ENCODE measurements at regions not wholly inside any gene's neighbourhood (a gene's known extent, or its start where the extent isn't known, plus 50 kb on each side); places are given as distances from the start of the nearest gene placed in this dataset.

GRCh38 chrX:39381422-39381821 lies 580.2 kb downstream of the MID1IP1 start:
- no peaks in the 10 kb centered on the region for H3K9me2 ChIP-seq (ENCODE audit: insufficient read depth)
- H3K79me2 ChIP-seq (ENCODE audit: insufficient read depth, low read length): no peaks in the 10 kb centered on the region
- ChIA-PET POLR2A (no interaction called here), CTCF (no interaction called here), RAD21 (ENCODE audit: low non-redundant PET in 1 of 2, low total read pairs in 2 of 2, uncharacterized antibody in 2 of 2, unreplicated experiment in 2 of 2) (interaction anchor here in 1 of 2 experiments (0.6 kb wide), 1 partner anchor 54 kb away, joined by 4 read pairs; no protein-coding TSS in a partner anchor)
- no peak overlapping the region for H3K4me2 ChIP-seq (ENCODE audit: low read length)
- no peaks in the 10 kb centered on the region for H3K9me3 ChIP-seq (ENCODE audit: control insufficient read depth in 1 of 2, insufficient read depth in 1 of 2, low read depth in 1 of 2, low read length in 2 of 2)
- no peak overlapping the region for H3K4me3 ChIP-seq (replicated peaks in 1 of 2; ENCODE audit: low read depth in 1 of 2, low read length in 2 of 2)
- TF ChIP-seq REST (IDR thresholded peaks at IDR 0.05; ENCODE audit: low read depth): no peak
- no peak for TF ChIP-seq ELF1 (IDR thresholded peaks at IDR 0.05; ENCODE audit: borderline replicate concordance, low read depth)
- no peak for TF ChIP-seq MAX (IDR thresholded peaks at IDR 0.05)
- TF ChIP-seq TCF7L2 (IDR thresholded peaks at IDR 0.05; ENCODE audit: borderline replicate concordance, extremely low read depth, insufficient read depth, insufficient read length): no peak
- no peak for TF ChIP-seq POLR2AphosphoS5 (IDR thresholded peaks at IDR 0.05; ENCODE audit: low read depth, low read length)
- TF ChIP-seq EZH2 (IDR thresholded peaks at IDR 0.05): no peak
- no peak for TF ChIP-seq ATF3 (IDR thresholded peaks at IDR 0.05)
- no peak for TF ChIP-seq SRF (IDR thresholded peaks at IDR 0.05; ENCODE audit: low read depth)
- TF ChIP-seq JUND (IDR thresholded peaks at IDR 0.05): no peak
- TF ChIP-seq RAD21 (IDR thresholded peaks at IDR 0.05; ENCODE audit: low read depth): no peak
- TF ChIP-seq, protein P1, sequence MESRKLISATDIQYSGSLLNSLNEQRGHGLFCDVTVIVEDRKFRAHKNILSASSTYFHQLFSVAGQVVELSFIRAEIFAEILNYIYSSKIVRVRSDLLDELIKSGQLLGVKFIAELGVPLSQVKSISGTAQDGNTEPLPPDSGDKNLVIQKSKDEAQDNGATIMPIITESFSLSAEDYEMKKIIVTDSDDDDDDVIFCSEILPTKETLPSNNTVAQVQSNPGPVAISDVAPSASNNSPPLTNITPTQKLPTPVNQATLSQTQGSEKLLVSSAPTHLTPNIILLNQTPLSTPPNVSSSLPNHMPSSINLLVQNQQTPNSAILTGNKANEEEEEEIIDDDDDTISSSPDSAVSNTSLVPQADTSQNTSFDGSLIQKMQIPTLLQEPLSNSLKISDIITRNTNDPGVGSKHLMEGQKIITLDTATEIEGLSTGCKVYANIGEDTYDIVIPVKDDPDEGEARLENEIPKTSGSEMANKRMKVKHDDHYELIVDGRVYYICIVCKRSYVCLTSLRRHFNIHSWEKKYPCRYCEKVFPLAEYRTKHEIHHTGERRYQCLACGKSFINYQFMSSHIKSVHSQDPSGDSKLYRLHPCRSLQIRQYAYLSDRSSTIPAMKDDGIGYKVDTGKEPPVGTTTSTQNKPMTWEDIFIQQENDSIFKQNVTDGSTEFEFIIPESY (IDR thresholded peaks at IDR 0.05; ENCODE audit: extremely low read depth, insufficient replicate concordance, low read length): no peak
- TF ChIP-seq CBX3 (IDR thresholded peaks at IDR 0.05; ENCODE audit: low read depth): no peak
- TF ChIP-seq SIN3A (IDR thresholded peaks at IDR 0.05; ENCODE audit: low read depth): no peak
- no peak for TF ChIP-seq POLR2A (IDR thresholded peaks at IDR 0.05; ENCODE audit: borderline replicate concordance, extremely low read depth, insufficient read depth, insufficient read length)
- no peak for TF ChIP-seq CEBPB (IDR thresholded peaks at IDR 0.05; ENCODE audit: low read depth)
- TF ChIP-seq, protein P2, sequence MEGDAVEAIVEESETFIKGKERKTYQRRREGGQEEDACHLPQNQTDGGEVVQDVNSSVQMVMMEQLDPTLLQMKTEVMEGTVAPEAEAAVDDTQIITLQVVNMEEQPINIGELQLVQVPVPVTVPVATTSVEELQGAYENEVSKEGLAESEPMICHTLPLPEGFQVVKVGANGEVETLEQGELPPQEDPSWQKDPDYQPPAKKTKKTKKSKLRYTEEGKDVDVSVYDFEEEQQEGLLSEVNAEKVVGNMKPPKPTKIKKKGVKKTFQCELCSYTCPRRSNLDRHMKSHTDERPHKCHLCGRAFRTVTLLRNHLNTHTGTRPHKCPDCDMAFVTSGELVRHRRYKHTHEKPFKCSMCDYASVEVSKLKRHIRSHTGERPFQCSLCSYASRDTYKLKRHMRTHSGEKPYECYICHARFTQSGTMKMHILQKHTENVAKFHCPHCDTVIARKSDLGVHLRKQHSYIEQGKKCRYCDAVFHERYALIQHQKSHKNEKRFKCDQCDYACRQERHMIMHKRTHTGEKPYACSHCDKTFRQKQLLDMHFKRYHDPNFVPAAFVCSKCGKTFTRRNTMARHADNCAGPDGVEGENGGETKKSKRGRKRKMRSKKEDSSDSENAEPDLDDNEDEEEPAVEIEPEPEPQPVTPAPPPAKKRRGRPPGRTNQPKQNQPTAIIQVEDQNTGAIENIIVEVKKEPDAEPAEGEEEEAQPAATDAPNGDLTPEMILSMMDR (IDR thresholded peaks at IDR 0.05 in 2 of 3, conservative IDR thresholded peaks at IDR 0.05 in 1 of 3; ENCODE audit: borderline replicate concordance in 1 of 3, insufficient read depth in 1 of 3, low read depth in 2 of 3, low read length in 2 of 3): no peak
- no peak for TF ChIP-seq SP1 (IDR thresholded peaks at IDR 0.05; ENCODE audit: low read depth)
- no peak for TF ChIP-seq EZH2phosphoT487 (IDR thresholded peaks at IDR 0.05; ENCODE audit: borderline replicate concordance)
- TF ChIP-seq ZFX (IDR thresholded peaks at IDR 0.05): no peak
- no peak for TF ChIP-seq FOSL1 (IDR thresholded peaks at IDR 0.05; ENCODE audit: low read depth)
- DNase-seq (ENCODE audit: low read depth, low spot score) (no peak), ATAC-seq (no peak)
- no peak overlapping the region for H2AFZ ChIP-seq (ENCODE audit: low read depth, low read length, poor library complexity, severe bottlenecking)
- BruUV-seq (replicated peaks): no TSS peak
- intact Hi-C loops (cut with micrococcal nuclease): no loop called here
- no peak overlapping the region for H3K27ac ChIP-seq (ENCODE audit: low read depth, low read length)
- no peak overlapping the region for H3K9ac ChIP-seq (ENCODE audit: low read length)
- no peaks in the 10 kb centered on the region for H3K4me1 ChIP-seq (ENCODE audit: control insufficient read depth in 1 of 2, insufficient read depth in 2 of 2, low read length in 2 of 2)
- no peaks in the 10 kb centered on the region for H4K20me1 ChIP-seq (ENCODE audit: insufficient read depth)
- peaks cover 12% of the 10 kb centered on the region for H3K27me3 ChIP-seq (ENCODE audit: insufficient read depth, low read length)
- no peaks in the 10 kb centered on the region for H3K36me3 ChIP-seq (ENCODE audit: control insufficient read depth in 1 of 2, insufficient read depth in 2 of 2, low read length in 2 of 2)

Data from HCT116 (cell line).